ENCODE measurements at regions not wholly inside any gene's neighbourhood (a gene's known extent, or its start where the extent isn't known, plus 50 kb on each side); places are given as distances from the start of the nearest gene placed in this dataset.

GRCh38 chr5:105506692-105507277 is 1944.2 kb upstream of the NUDT12 start:
- Mint-ChIP-seq H3K4me3 (no peak overlapping the region), H3K9me3 (peaks cover 2 to 42% (median 13%) of the 10 kb centered on the region in 5 donors), H3K4me1 (no peaks in the 10 kb centered on the region), H3K27ac (no peak overlapping the region), H3K36me3 (no peaks in the 10 kb centered on the region), H3K27me3 (no peaks in the 10 kb centered on the region)
- H3K9me3 ChIP-seq (ENCODE audit: low read length), result no peaks in the 10 kb centered on the region
- no peaks in the 10 kb centered on the region for H3K27me3 ChIP-seq (ENCODE audit: insufficient read depth, low read length, poor library complexity, severe bottlenecking)
- ChIA-PET POLR2A (no interaction called here), CTCF (no interaction called here)
- no peaks in the 10 kb centered on the region for H3K36me3 ChIP-seq (ENCODE audit: insufficient read depth, low read length)
- no peaks in the 10 kb centered on the region for H3K4me1 ChIP-seq (ENCODE audit: insufficient read depth, low read length)
- DNase-seq, result no peak
- H3K27ac ChIP-seq (ENCODE audit: low read depth, low read length), result no peak overlapping the region
- no peak overlapping the region for H3K4me3 ChIP-seq (ENCODE audit: low read length)

GRCh38 chr5:105503950-105504349 is 1941.4 kb upstream of the NUDT12 start:
- H3K4me3 Mint-ChIP-seq, result no peak overlapping the region
- no peaks in the 10 kb centered on the region for H3K9me3 ChIP-seq (ENCODE audit: low read length)
- DNase-seq, result no peak
- H3K4me3 ChIP-seq (ENCODE audit: low read length), result no peak overlapping the region
- H3K27ac Mint-ChIP-seq, result no peak overlapping the region
- POLR2A ChIA-PET, result no interaction called here
- CTCF ChIA-PET, result no interaction called here
- H3K4me1 Mint-ChIP-seq, result no peaks in the 10 kb centered on the region
- no peaks in the 10 kb centered on the region for H3K36me3 Mint-ChIP-seq
- H3K27ac ChIP-seq (ENCODE audit: low read depth, low read length), result no peak overlapping the region
- H3K27me3 Mint-ChIP-seq, result no peaks in the 10 kb centered on the region
- peaks cover 2 to 25% (median 6%) of the 10 kb centered on the region in 5 donors for H3K9me3 Mint-ChIP-seq
- no peaks in the 10 kb centered on the region for H3K4me1 ChIP-seq (ENCODE audit: insufficient read depth, low read length)
- H3K27me3 ChIP-seq (ENCODE audit: insufficient read depth, low read length, poor library complexity, severe bottlenecking), result no peaks in the 10 kb centered on the region
- no peaks in the 10 kb centered on the region for H3K36me3 ChIP-seq (ENCODE audit: insufficient read depth, low read length)

- H3K4me1 ChIP-seq (ENCODE audit: insufficient read depth, low read length), result no peaks in the 10 kb centered on the region
- ChIA-PET CTCF (no interaction called here), POLR2A (no interaction called here)
- H3K27ac Mint-ChIP-seq, result no peak overlapping the region
- no peak for DNase-seq
- H3K4me1 Mint-ChIP-seq, result no peaks in the 10 kb centered on the region
- no peaks in the 10 kb centered on the region for H3K27me3 ChIP-seq (ENCODE audit: insufficient read depth, low read length, poor library complexity, severe bottlenecking)
- no peaks in the 10 kb centered on the region for H3K9me3 ChIP-seq (ENCODE audit: low read length)
- H3K36me3 Mint-ChIP-seq, result no peaks in the 10 kb centered on the region
- peaks cover 0 to 35% (median 2%) of the 10 kb centered on the region in 5 donors for H3K9me3 Mint-ChIP-seq
- H3K36me3 ChIP-seq (ENCODE audit: insufficient read depth, low read length), result no peaks in the 10 kb centered on the region
- no peak overlapping the region for H3K4me3 ChIP-seq (ENCODE audit: low read length)
- no peaks in the 10 kb centered on the region for H3K27me3 Mint-ChIP-seq
- H3K4me3 Mint-ChIP-seq, result no peak overlapping the region
- no peak overlapping the region for H3K27ac ChIP-seq (ENCODE audit: low read depth, low read length)
Measured at GRCh38 chr5:105501315-105501714, 1938.7 kb upstream of the NUDT12 start.

GRCh38 chr5:105475401-105475800 is 1912.8 kb upstream of the NUDT12 start:
- CTCF ChIA-PET, result no interaction called here
- POLR2A ChIA-PET, result no interaction called here
- Histone ChIP-seq H3K27me3 (ENCODE audit: insufficient read depth, low read length, poor library complexity, severe bottlenecking) (no peaks in the 10 kb centered on the region), H3K9me3 (ENCODE audit: low read length) (no peaks in the 10 kb centered on the region), H3K36me3 (ENCODE audit: insufficient read depth, low read length) (no peaks in the 10 kb centered on the region), H3K4me3 (ENCODE audit: low read length) (no peak overlapping the region), H3K27ac (ENCODE audit: low read depth, low read length) (no peak overlapping the region), H3K4me1 (ENCODE audit: insufficient read depth, low read length) (no peaks in the 10 kb centered on the region)
- DNase-seq, result no peak
- Mint-ChIP-seq H3K4me3 (no peak overlapping the region), H3K9me3 (peaks cover 0 to 39% (median 3%) of the 10 kb centered on the region in 5 donors), H3K36me3 (no peaks in the 10 kb centered on the region), H3K27me3 (no peaks in the 10 kb centered on the region), H3K27ac (no peak overlapping the region), H3K4me1 (no peaks in the 10 kb centered on the region)

GRCh38 chr5:105462377-105462776 is 1899.8 kb upstream of the NUDT12 start:
- Mint-ChIP-seq H3K36me3 (no peaks in the 10 kb centered on the region), H3K27ac (no peak overlapping the region), H3K27me3 (no peaks in the 10 kb centered on the region), H3K4me3 (no peak overlapping the region), H3K9me3 (peaks cover 1 to 36% (median 16%) of the 10 kb centered on the region in 5 donors), H3K4me1 (no peaks in the 10 kb centered on the region)
- CTCF ChIA-PET, result no interaction called here
- no peaks in the 10 kb centered on the region for H3K4me1 ChIP-seq (ENCODE audit: insufficient read depth, low read length)
- no peaks in the 10 kb centered on the region for H3K27me3 ChIP-seq (ENCODE audit: insufficient read depth, low read length, poor library complexity, severe bottlenecking)
- POLR2A ChIA-PET, result no interaction called here
- no peak overlapping the region for H3K4me3 ChIP-seq (ENCODE audit: low read length)
- no peak for DNase-seq
- no peak overlapping the region for H3K27ac ChIP-seq (ENCODE audit: low read depth, low read length)
- H3K36me3 ChIP-seq (ENCODE audit: insufficient read depth, low read length), result no peaks in the 10 kb centered on the region
- H3K9me3 ChIP-seq (ENCODE audit: low read length), result no peaks in the 10 kb centered on the region

GRCh38 chr5:105460721-105461120 is 1898.1 kb upstream of the NUDT12 start:
- Histone ChIP-seq H3K4me1 (ENCODE audit: insufficient read depth, low read length) (no peaks in the 10 kb centered on the region), H3K4me3 (ENCODE audit: low read length) (no peak overlapping the region), H3K27me3 (ENCODE audit: insufficient read depth, low read length, poor library complexity, severe bottlenecking) (no peaks in the 10 kb centered on the region), H3K27ac (ENCODE audit: low read depth, low read length) (no peak overlapping the region), H3K9me3 (ENCODE audit: low read length) (no peaks in the 10 kb centered on the region), H3K36me3 (ENCODE audit: insufficient read depth, low read length) (no peaks in the 10 kb centered on the region)
- ChIA-PET CTCF (no interaction called here), POLR2A (no interaction called here)
- Mint-ChIP-seq H3K4me3 (no peak overlapping the region), H3K4me1 (no peaks in the 10 kb centered on the region), H3K36me3 (no peaks in the 10 kb centered on the region), H3K27me3 (no peaks in the 10 kb centered on the region), H3K9me3 (peaks cover 1 to 34% (median 18%) of the 10 kb centered on the region in 5 donors), H3K27ac (no peak overlapping the region)
- no peak for DNase-seq

- no peak overlapping the region for H3K4me3 Mint-ChIP-seq
- CTCF ChIA-PET, result no interaction called here
- no peaks in the 10 kb centered on the region for H3K36me3 Mint-ChIP-seq
- peaks cover 9 to 16% (median 13%) of the 10 kb centered on the region in 5 donors for H3K9me3 Mint-ChIP-seq
- H3K27me3 Mint-ChIP-seq, result no peaks in the 10 kb centered on the region
- H3K4me1 Mint-ChIP-seq, result no peaks in the 10 kb centered on the region
- Histone ChIP-seq H3K4me3 (ENCODE audit: low read length) (no peak overlapping the region), H3K27ac (ENCODE audit: low read depth, low read length) (no peak overlapping the region), H3K36me3 (ENCODE audit: insufficient read depth, low read length) (no peaks in the 10 kb centered on the region), H3K27me3 (ENCODE audit: insufficient read depth, low read length, poor library complexity, severe bottlenecking) (no peaks in the 10 kb centered on the region), H3K4me1 (ENCODE audit: insufficient read depth, low read length) (no peaks in the 10 kb centered on the region), H3K9me3 (ENCODE audit: low read length) (no peaks in the 10 kb centered on the region)
- H3K27ac Mint-ChIP-seq, result no peak overlapping the region
- no peak for DNase-seq
- POLR2A ChIA-PET, result no interaction called here
Measured at GRCh38 chr5:105453216-105453807, 1890.7 kb upstream of the NUDT12 start.

- Histone ChIP-seq H3K27ac (ENCODE audit: low read depth, low read length) (no peak overlapping the region), H3K9me3 (ENCODE audit: low read length) (no peaks in the 10 kb centered on the region), H3K27me3 (ENCODE audit: insufficient read depth, low read length, poor library complexity, severe bottlenecking) (no peaks in the 10 kb centered on the region), H3K4me1 (ENCODE audit: insufficient read depth, low read length) (no peaks in the 10 kb centered on the region), H3K36me3 (ENCODE audit: insufficient read depth, low read length) (no peaks in the 10 kb centered on the region), H3K4me3 (ENCODE audit: low read length) (no peak overlapping the region)
- Mint-ChIP-seq H3K36me3 (no peaks in the 10 kb centered on the region), H3K4me3 (no peak overlapping the region), H3K27ac (no peak overlapping the region), H3K4me1 (no peaks in the 10 kb centered on the region), H3K9me3 (peaks cover 11 to 23% (median 14%) of the 10 kb centered on the region in 5 donors), H3K27me3 (no peaks in the 10 kb centered on the region)
- ChIA-PET CTCF (no interaction called here), POLR2A (no interaction called here)
- no peak for DNase-seq
Measured at GRCh38 chr5:105448271-105448670, 1885.7 kb upstream of the NUDT12 start.

All from CD8-positive, alpha-beta memory T cell (primary cell).